ENCODE measurements at regions not wholly inside any gene's neighbourhood (a gene's known extent, or its start where the extent isn't known, plus 50 kb on each side); places are given as distances from the start of the nearest gene placed in this dataset.
"Not testable (repeated sequence)": the region's sequence is repeated elsewhere in the genome, so short reads cannot be mapped to it uniquely, and the experiment has no call there.

GRCh38 chr1:232378266-232379062 lies 251.5 kb downstream of the SIPA1L2 start:
- DNase-seq, result no peak

GRCh38 chr1:232377494-232377770 lies 252.5 kb downstream of the SIPA1L2 start:
- DNase-seq, result no peak

- no peak for DNase-seq
These were observed 253.1 kb downstream of the SIPA1L2 start for GRCh38 chr1:232376632-232377493.

GRCh38 chr1:232372841-232373440 lies 257.0 kb downstream of the SIPA1L2 start:
- DNase-seq, result no peak

GRCh38 chr1:232372431-232372830 lies 257.5 kb downstream of the SIPA1L2 start:
- no peak for DNase-seq

GRCh38 chr1:232369451-232370296 lies 260.3 kb downstream of the SIPA1L2 start:
- DNase-seq, result no peak

- DNase-seq, result no peak
These were observed 261.1 kb downstream of the SIPA1L2 start for GRCh38 chr1:232368821-232369321.

- DNase-seq, result no peak
These were observed 262.6 kb downstream of the SIPA1L2 start for GRCh38 chr1:232367293-232367692.

GRCh38 chr1:232364654-232365382 lies 265.1 kb downstream of the SIPA1L2 start:
- no peak for DNase-seq

GRCh38 chr1:232363008-232363407 lies 266.9 kb downstream of the SIPA1L2 start:
- no peak for DNase-seq

GRCh38 chr1:232357416-232357815 lies 272.5 kb downstream of the SIPA1L2 start:
- DNase-seq, result no peak

GRCh38 chr1:232355162-232356006 lies 274.5 kb downstream of the SIPA1L2 start:
- no peak for DNase-seq

GRCh38 chr1:232353001-232353400 lies 276.9 kb downstream of the SIPA1L2 start:
- no peak for DNase-seq

GRCh38 chr1:232352366-232352765 lies 277.6 kb downstream of the SIPA1L2 start:
- no peak for DNase-seq

GRCh38 chr1:232351335-232351734 lies 278.6 kb downstream of the SIPA1L2 start:
- no peak for DNase-seq

GRCh38 chr1:232346844-232347243 lies 283.1 kb downstream of the SIPA1L2 start:
- DNase-seq, result no peak

GRCh38 chr1:232344791-232345399 lies 285.0 kb downstream of the SIPA1L2 start:
- no peak for DNase-seq

- not testable (repeated sequence) for DNase-seq
These were observed 285.7 kb downstream of the SIPA1L2 start for GRCh38 chr1:232344186-232344585.

GRCh38 chr1:232340446-232340845 lies 289.5 kb downstream of the SIPA1L2 start:
- DNase-seq, result no peak

- DNase-seq, result no peak
These were observed 290.9 kb downstream of the SIPA1L2 start for GRCh38 chr1:232339073-232339472.

All from NCI-H226 (cell line).